Body of pancreas (tissue), 4 donors: ENCODE measurements at regions not wholly inside any gene's neighbourhood (a gene's known extent, or its start where the extent isn't known, plus 50 kb on each side); places are given as distances from the start of the nearest gene placed in this dataset.

Source experiments
- CTCF ChIP-seq, 7 experiments: fragments of 450-650 bp in 4 of 7; fragments of 200-600 bp in 3 of 7; sonication (generic) in 3 of 7; IDR thresholded peaks; one replicate each; pipeline ENCODE4 v1.5.1; 2016 to 2019; ENCODE audit warnings: antibody characterized with exemption in 7 of 7
- POLR2A ChIP-seq, 3 donors: fragments of 450-650 bp; IDR thresholded peaks; one replicate each; pipeline ENCODE4 v1.6.1; 2016; ENCODE audit warnings: antibody characterized with exemption in 3 of 3, mild to moderate bottlenecking in 2 of 3

GRCh38 chr7:19249281-19249680 is 104.1 kb upstream of the FERD3L start:
- TF ChIP-seq CTCF (IDR thresholded peaks at IDR 0.05) (no peak), POLR2A (IDR thresholded peaks at IDR 0.05) (no peak)
